ENCODE measurements at regions not wholly inside any gene's neighbourhood (a gene's known extent, or its start where the extent isn't known, plus 50 kb on each side); places are given as distances from the start of the nearest gene placed in this dataset.

GRCh38 chrX:125744914-125745313, 421.2 kb downstream of the DCAF12L2 start:
- TF ChIP-seq EZH2 (IDR thresholded peaks at IDR 0.05) (no peak), CTCF (IDR thresholded peaks at IDR 0.05) (no peak)

Measured in neural progenitor cell (in vitro differentiated cells).